A549 (cell line): ENCODE measurements at regions not wholly inside any gene's neighbourhood (a gene's known extent, or its start where the extent isn't known, plus 50 kb on each side); places are given as distances from the start of the nearest gene placed in this dataset.

Experiments used
- ATAC-seq, 2 experiments: fragments of 200-7000 bp in 1 of 2; fragments of >200 bp in 1 of 2; cut with Nextera tagmentation in 1 of 2; cut with Tn5 transposase in 1 of 2; 3 replicates each; pipeline versions ENCODE4 v1.8.0 to v1.9.1; 2018 to 2020; ENCODE audit warnings: mild to moderate bottlenecking in 1 of 2, moderate library complexity in 1 of 2
- CTCF ChIA-PET: fragments of 300-600 bp; sonication (Branson Sonifier 250); formaldehyde crosslinking; extraction: SDS; loops from one replicate; lab custom pipeline; 2021; ENCODE audit warnings: antibody characterized with exemption, inconsistent platforms; lab: Yijun Ruan, JAX
- POLR2A ChIA-PET: fragments of 350-600 bp; formaldehyde crosslinking; extraction: SDS; loops from one replicate; lab custom pipeline; 2021; ENCODE audit warnings: antibody characterized with exemption, inconsistent platforms; lab: Yijun Ruan, JAX
- DNase-seq, 2 experiments: peaks; one replicate each; pipeline versions ENCODE4 v3.0.0 to v3.0.0-alpha.2; 2011 to 2016; ENCODE audit warnings: low read depth in 1 of 2, low spot score in 1 of 2
- FAIRE-seq: peaks from 2 replicates; lab custom pipeline; 2011; peaks lifted over from hg19 to GRCh38; lab: Jason Lieb, UNC
- H3K27ac ChIP-seq, 2 experiments: fragments of >200 bp; sonication (Bioruptor Twin); formaldehyde crosslinking; 3 replicates each; pipeline ENCODE4 v1.5.1; 2016 to 2017
- H3K4me1 ChIP-seq: fragments of >200 bp; sonication (Bioruptor Twin); formaldehyde crosslinking; 3 replicates; pipeline ENCODE4 v1.6.1; 2016
- H3K4me2 ChIP-seq: fragments of >200 bp; sonication (Bioruptor Twin); formaldehyde crosslinking; 3 replicates; pipeline ENCODE4 v1.6.1; 2016
- H3K4me3 ChIP-seq: fragments of >200 bp; sonication (Bioruptor Twin); formaldehyde crosslinking; 3 replicates; pipeline ENCODE4 v1.5.1; 2016
- H3K9me3 ChIP-seq: fragments of >200 bp; sonication (Bioruptor Twin); formaldehyde crosslinking; 3 replicates; pipeline ENCODE4 v1.6.1; 2016
- CBX8 ChIP-seq: fragments of 200-600 bp; sonication (generic); IDR thresholded peaks from 2 replicates; pipeline ENCODE4 v1.6.1; 2016
- CEBPB ChIP-seq, 2 experiments: fragments of >200 bp in 1 of 2; sonication (Bioruptor Twin) in 1 of 2; formaldehyde crosslinking in 1 of 2; IDR thresholded peaks; 2 replicates each; pipeline ENCODE4 v1.6.1; 2012 to 2016
- CHD4 ChIP-seq: fragments of 200-600 bp; sonication (generic); IDR thresholded peaks from 2 replicates; pipeline ENCODE4 v1.6.1; 2016; ENCODE audit warnings: antibody characterized with exemption, mild to moderate bottlenecking, borderline replicate concordance
- ESRRA ChIP-seq: fragments of 150-350 bp; IDR thresholded peaks from 2 replicates; pipeline ENCODE4 v1.6.1; 2014; ENCODE audit warnings: mild to moderate bottlenecking, low read length, borderline replicate concordance
- FOSB ChIP-seq: fragments of 250-450 bp; sonication (Bioruptor Pico); IDR thresholded peaks from 2 replicates; pipeline ENCODE4 v1.5.0; 2020; ENCODE audit warnings: mild to moderate bottlenecking, moderate library complexity
- GATA3 ChIP-seq: IDR thresholded peaks from 2 replicates; pipeline ENCODE4 v1.6.1; 2012; ENCODE audit warnings: borderline replicate concordance
- HDAC2 ChIP-seq: fragments of 200-600 bp; sonication (generic); IDR thresholded peaks from 2 replicates; pipeline ENCODE4 v1.6.1; 2016
- HOXA7 ChIP-seq: fragments of 250-450 bp; sonication (Bioruptor Pico); IDR thresholded peaks from 2 replicates; pipeline ENCODE4 v1.5.0; 2020; ENCODE audit warnings: mild to moderate bottlenecking, moderate library complexity
- HOXB5 ChIP-seq: fragments of 250-450 bp; sonication (Bioruptor Pico); IDR thresholded peaks from 2 replicates; pipeline ENCODE4 v1.5.0; 2020; ENCODE audit warnings: mild to moderate bottlenecking, moderate library complexity
- JUN ChIP-seq, 2 experiments: fragments of >200 bp; sonication (Bioruptor Twin); formaldehyde crosslinking; IDR thresholded peaks; 2 replicates in 1 of 2; 3 replicates in 1 of 2; pipeline ENCODE4 v1.6.1; 2016 to 2017
- MAFK ChIP-seq: fragments of 450-650 bp; IDR thresholded peaks from 2 replicates; pipeline ENCODE4 v1.6.1; 2014; ENCODE audit not compliant: partially characterized antibody
- MAZ ChIP-seq: fragments of 150-350 bp; IDR thresholded peaks from 2 replicates; pipeline ENCODE4 v1.6.1; 2014; ENCODE audit warnings: antibody characterized with exemption, low read depth, low read length, borderline replicate concordance
- NPAS2 ChIP-seq: fragments of 250-450 bp; sonication (Bioruptor Pico); IDR thresholded peaks from 2 replicates; pipeline ENCODE4 v1.8.0; 2022; ENCODE audit warnings: mild to moderate bottlenecking, moderate library complexity, borderline replicate concordance
- POLR2A ChIP-seq: IDR thresholded peaks from 2 replicates; pipeline ENCODE4 v1.6.1; 2012; ENCODE audit warnings: mild to moderate bottlenecking, low read length
- POLR2AphosphoS2 ChIP-seq: conservative IDR thresholded peaks from 2 replicates; pipeline ENCODE4 v1.6.1; 2012; ENCODE audit warnings: low read length, improper control_type of control experiment, inconsistent platforms
- RARB ChIP-seq: fragments of 250-450 bp; sonication (Bioruptor Pico); IDR thresholded peaks from 2 replicates; pipeline ENCODE4 v1.8.0; 2021; ENCODE audit warnings: mild to moderate bottlenecking, moderate library complexity
- RFX5 ChIP-seq: fragments of 450-650 bp; IDR thresholded peaks from 2 replicates; pipeline ENCODE4 v1.7.1; 2014; ENCODE audit warnings: antibody characterized with exemption, mild to moderate bottlenecking, moderate library complexity
- SMC3 ChIP-seq: fragments of >200 bp; sonication (Bioruptor Twin); formaldehyde crosslinking; IDR thresholded peaks from 3 replicates; pipeline ENCODE4 v1.6.1; 2018; ENCODE audit warnings: inconsistent platforms
- SREBF2 ChIP-seq: fragments of 450-650 bp; IDR thresholded peaks from 2 replicates; pipeline ENCODE4 v1.6.1; 2014; ENCODE audit warnings: mild to moderate bottlenecking, moderate library complexity
- TFCP2L1 ChIP-seq: fragments of 250-450 bp; sonication (Bioruptor Pico); IDR thresholded peaks from 2 replicates; pipeline ENCODE4 v1.5.0; 2021; ENCODE audit warnings: mild to moderate bottlenecking
- ZFP36 ChIP-seq: fragments of 450-650 bp; IDR thresholded peaks from 2 replicates; pipeline ENCODE4 v1.6.1; 2014; ENCODE audit warnings: borderline replicate concordance; ENCODE audit not compliant: partially characterized antibody
- ZNF302 ChIP-seq: fragments of 250-450 bp; sonication (Bioruptor Pico); IDR thresholded peaks from 2 replicates; pipeline ENCODE4 v1.9.0; 2021; ENCODE audit warnings: inconsistent platforms, mild to moderate bottlenecking, moderate library complexity
- WGBS: methylation state at CpG from one replicate; pipeline ENCODE4 v1.1.6; 2017; ENCODE audit errors: missing lambda C conversion rate; 5-methylcytosine and 5-hydroxymethylcytosine counted together
- TF ChIP-seq, protein P1 (sequence below): fragments of >200 bp; sonication (Bioruptor Twin); formaldehyde crosslinking; IDR thresholded peaks from 3 replicates; pipeline ENCODE4 v1.5.1; 2016
- TF ChIP-seq, protein P2 (sequence below): fragments of 250-450 bp; sonication (Bioruptor Pico); IDR thresholded peaks from 2 replicates; pipeline ENCODE4 v1.5.0; 2020; ENCODE audit warnings: low read depth, mild to moderate bottlenecking, moderate library complexity
- TF ChIP-seq, protein P3 (sequence below): fragments of >200 bp; sonication (Bioruptor Twin); formaldehyde crosslinking; IDR thresholded peaks from 3 replicates; pipeline ENCODE4 v1.6.1; 2016
- TF ChIP-seq, protein P4 (sequence below): fragments of >200 bp; sonication (Bioruptor Twin); formaldehyde crosslinking; IDR thresholded peaks from 2 replicates; pipeline ENCODE4 v1.6.1; 2016
- TF ChIP-seq, protein P5 (sequence below): IDR thresholded peaks from 2 replicates; pipeline ENCODE4 v1.6.1; 2012; ENCODE audit warnings: low read depth, borderline replicate concordance

DNA sequence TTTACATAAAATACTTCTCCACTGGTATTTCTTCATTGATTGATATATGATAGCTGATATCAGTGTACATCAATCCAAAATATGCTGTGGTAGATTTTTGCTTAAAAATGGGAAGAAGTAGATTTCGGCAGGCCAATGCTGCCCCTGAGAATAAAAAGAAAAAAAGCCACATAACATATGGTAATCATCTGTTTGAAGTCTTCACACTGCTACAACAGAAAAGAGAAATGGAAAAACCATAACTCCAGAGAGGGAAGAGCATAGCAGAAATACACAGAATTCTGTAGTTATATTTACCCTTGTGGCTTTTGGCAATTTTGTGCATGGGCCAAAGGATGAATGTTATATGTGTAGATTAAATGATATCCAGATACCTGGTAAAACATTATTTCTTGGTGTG, 143.1 kb upstream of the KCNMB2 start (continued):
- TF ChIP-seq, protein P1, sequence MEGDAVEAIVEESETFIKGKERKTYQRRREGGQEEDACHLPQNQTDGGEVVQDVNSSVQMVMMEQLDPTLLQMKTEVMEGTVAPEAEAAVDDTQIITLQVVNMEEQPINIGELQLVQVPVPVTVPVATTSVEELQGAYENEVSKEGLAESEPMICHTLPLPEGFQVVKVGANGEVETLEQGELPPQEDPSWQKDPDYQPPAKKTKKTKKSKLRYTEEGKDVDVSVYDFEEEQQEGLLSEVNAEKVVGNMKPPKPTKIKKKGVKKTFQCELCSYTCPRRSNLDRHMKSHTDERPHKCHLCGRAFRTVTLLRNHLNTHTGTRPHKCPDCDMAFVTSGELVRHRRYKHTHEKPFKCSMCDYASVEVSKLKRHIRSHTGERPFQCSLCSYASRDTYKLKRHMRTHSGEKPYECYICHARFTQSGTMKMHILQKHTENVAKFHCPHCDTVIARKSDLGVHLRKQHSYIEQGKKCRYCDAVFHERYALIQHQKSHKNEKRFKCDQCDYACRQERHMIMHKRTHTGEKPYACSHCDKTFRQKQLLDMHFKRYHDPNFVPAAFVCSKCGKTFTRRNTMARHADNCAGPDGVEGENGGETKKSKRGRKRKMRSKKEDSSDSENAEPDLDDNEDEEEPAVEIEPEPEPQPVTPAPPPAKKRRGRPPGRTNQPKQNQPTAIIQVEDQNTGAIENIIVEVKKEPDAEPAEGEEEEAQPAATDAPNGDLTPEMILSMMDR = no peak
- TF ChIP-seq, protein P2, sequence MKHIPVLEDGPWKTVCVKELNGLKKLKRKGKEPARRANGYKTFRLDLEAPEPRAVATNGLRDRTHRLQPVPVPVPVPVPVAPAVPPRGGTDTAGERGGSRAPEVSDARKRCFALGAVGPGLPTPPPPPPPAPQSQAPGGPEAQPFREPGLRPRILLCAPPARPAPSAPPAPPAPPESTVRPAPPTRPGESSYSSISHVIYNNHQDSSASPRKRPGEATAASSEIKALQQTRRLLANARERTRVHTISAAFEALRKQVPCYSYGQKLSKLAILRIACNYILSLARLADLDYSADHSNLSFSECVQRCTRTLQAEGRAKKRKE (CRISPR knock-in tag) = no peak
- TF ChIP-seq ZNF302 (no peak), CEBPB (IDR thresholded peaks at IDR 0.05) (no peak), CBX8 (no peak), HOXA7 (CRISPR knock-in tag) (no peak), SMC3 (no peak), MAFK (no peak)
- TF ChIP-seq, all 56 proteins: peak for 0

- ChIA-PET CTCF (interaction anchor here (2.4 kb wide), 1 partner anchor 9 kb away, joined by 11 read pairs; no protein-coding TSS in a partner anchor), POLR2A (no interaction called here)
- no peak for ATAC-seq
- no peak for DNase-seq
- 0 out of 3 replicates have a peak, but pooled peaks cover 2% of the 10 kb centered on the region for H3K4me1 ChIP-seq
- H3K4me3 ChIP-seq = no peak overlapping the region
- no peak overlapping the region for H3K27ac ChIP-seq
- no peak for TF ChIP-seq POLR2A
- no peaks in the 10 kb centered on the region for H3K9me3 ChIP-seq
- FAIRE-seq = no peak
- H3K4me2 ChIP-seq = no peak overlapping the region
These were observed 142.4 kb upstream of the KCNMB2 start for GRCh38 chr3:178393824-178394223.

DNA sequence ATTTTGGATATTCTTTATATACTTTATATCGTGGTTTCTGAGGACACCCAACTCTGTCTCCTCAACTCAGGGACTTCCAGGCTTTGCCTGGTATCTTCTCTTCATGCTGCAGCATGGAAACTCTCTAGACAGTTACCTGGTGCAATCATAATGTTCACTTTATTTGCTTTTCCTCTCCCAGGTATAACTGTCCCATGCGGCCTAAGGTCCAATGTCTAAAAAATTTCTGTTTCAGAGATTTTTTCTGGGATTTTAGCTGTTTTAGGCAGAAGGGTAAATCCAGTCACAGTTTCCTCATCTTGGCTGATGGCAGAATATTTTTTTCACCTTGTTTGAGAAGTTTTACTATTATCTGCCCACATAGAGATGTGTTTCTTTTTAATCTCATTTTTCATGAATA, 139.9 kb upstream of the KCNMB2 start:
- H3K4me3 ChIP-seq = no peak overlapping the region
- TF ChIP-seq, protein P3, sequence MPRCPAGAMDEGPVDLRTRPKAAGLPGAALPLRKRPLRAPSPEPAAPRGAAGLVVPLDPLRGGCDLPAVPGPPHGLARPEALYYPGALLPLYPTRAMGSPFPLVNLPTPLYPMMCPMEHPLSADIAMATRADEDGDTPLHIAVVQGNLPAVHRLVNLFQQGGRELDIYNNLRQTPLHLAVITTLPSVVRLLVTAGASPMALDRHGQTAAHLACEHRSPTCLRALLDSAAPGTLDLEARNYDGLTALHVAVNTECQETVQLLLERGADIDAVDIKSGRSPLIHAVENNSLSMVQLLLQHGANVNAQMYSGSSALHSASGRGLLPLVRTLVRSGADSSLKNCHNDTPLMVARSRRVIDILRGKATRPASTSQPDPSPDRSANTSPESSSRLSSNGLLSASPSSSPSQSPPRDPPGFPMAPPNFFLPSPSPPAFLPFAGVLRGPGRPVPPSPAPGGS = no peak
- TF ChIP-seq ESRRA = no peak
- no peak for TF ChIP-seq CBX8
- TF ChIP-seq TFCP2L1 (CRISPR knock-in tag) = no peak
- TF ChIP-seq HOXB5 (CRISPR knock-in tag) = no peak
- TF ChIP-seq, protein P4, sequence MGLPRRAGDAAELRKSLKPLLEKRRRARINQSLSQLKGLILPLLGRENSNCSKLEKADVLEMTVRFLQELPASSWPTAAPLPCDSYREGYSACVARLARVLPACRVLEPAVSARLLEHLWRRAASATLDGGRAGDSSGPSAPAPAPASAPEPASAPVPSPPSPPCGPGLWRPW = no peak
- no peak for TF ChIP-seq ZFP36
- TF ChIP-seq CHD4 = no peak
- no peak for TF ChIP-seq MAZ
- TF ChIP-seq POLR2AphosphoS2 = no peak
- TF ChIP-seq RARB (CRISPR knock-in tag) = no peak
- no peak for TF ChIP-seq HDAC2
- TF ChIP-seq JUN (IDR thresholded peaks at IDR 0.05) = no peak
- TF ChIP-seq RFX5 = no peak
- no peak for TF ChIP-seq GATA3
- TF ChIP-seq, protein P5, sequence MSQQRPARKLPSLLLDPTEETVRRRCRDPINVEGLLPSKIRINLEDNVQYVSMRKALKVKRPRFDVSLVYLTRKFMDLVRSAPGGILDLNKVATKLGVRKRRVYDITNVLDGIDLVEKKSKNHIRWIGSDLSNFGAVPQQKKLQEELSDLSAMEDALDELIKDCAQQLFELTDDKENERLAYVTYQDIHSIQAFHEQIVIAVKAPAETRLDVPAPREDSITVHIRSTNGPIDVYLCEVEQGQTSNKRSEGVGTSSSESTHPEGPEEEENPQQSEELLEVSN = no peak
- TF ChIP-seq NPAS2 (CRISPR knock-in tag) = no peak
- no peak for TF ChIP-seq SREBF2
- TF ChIP-seq HOXA7 (CRISPR knock-in tag) = no peak
- TF ChIP-seq FOSB = no peak
- no peak overlapping the region for H3K4me2 ChIP-seq
- no peak overlapping the region for H3K27ac ChIP-seq
- POLR2A ChIA-PET = no interaction called here
- H3K4me1 ChIP-seq = 0 out of 3 replicates have a peak, but pooled peaks cover 2% of the 10 kb centered on the region
- DNase-seq (no peak), ATAC-seq (no peak), FAIRE-seq (no peak)
- H3K9me3 ChIP-seq = no peaks in the 10 kb centered on the region; the same call in 2 of the 3 replicates
- 58% methylated on average over 2 of the region's 2 CpGs for WGBS
- CTCF ChIA-PET = no interaction called here
